Activated CD4-positive, alpha-beta T cell treated with anti-CD3 and anti-CD28 coated beads, Interleukin-2, amount 50 U/mL, for 1 hour (primary cell): ENCODE measurements at regions not wholly inside any gene's neighbourhood (a gene's known extent, or its start where the extent isn't known, plus 50 kb on each side); places are given as distances from the start of the nearest gene placed in this dataset.

Experiments used
- DNase-seq: peaks from one replicate; pipeline ENCODE4 v3.0.0-alpha.2; 2020

DNA sequence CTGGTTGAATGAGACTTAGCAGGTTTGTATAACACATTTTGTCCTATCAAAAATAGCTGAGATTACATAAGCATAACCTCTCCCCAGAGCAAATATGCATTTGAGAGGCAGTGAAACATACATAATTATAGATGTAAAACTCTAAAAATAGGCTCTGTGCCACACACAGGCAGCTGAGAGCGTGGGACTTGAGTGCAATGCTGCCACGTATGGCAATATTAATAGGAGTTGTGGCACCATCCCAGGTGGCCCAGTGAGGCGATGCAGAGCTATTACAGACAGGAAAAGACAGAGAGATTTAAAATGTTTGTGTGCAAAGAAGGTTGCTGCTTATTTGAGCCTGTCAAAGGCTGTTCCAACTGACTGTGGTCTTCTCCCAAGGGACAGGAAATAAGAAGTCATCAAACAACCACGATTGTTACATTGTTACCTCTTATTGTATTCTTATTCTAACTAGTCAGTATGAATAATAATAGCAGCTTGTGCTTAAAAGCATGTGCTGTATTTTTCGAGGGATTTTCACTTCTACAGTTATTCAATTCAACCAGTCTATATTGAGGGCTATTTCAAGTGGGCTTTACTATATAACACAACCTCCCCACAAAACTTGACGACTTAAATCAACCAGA lies 116.5 kb downstream of the SALL1 start:
- no peak for DNase-seq

DNA sequence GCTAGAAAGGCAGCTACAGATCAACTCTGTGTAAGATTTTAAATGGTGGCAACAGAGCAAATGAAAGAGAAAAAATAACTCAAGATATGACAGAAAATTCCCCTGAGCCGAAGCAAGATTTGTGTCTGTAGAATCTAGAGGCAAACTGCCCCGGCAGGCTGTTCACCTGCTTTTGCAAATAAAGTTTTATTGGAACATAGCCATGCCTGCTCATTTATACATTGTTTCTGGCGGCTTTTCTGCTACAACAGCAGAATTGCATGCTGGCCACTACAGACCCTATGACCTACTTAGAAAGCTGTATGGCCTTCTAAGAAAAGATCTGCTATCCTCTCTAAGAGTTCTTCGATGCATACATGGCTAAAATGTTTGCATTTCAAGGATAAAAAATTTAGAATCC lies 119.5 kb downstream of the SALL1 start:
- no peak for DNase-seq

DNA sequence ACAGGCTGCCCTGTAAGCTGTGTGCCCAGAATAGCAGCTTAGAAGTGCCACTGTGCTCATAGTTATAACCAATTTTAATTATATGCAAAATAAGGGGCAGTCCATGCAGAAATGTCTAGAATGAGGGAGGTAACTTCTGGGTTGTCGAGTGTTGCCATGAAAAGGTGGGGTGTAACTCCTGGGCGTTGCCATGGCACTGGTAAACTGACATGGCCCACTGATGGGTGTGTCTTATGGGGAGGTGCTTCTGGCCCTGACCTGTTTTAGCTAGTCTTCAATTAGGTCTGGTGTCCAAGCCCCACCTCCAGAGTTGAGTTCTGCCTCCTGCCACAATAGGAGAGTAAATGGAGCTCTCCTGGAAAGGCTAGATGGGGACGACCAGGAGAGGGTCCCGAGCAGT lies 120.6 kb downstream of the SALL1 start:
- no peak for DNase-seq

DNA sequence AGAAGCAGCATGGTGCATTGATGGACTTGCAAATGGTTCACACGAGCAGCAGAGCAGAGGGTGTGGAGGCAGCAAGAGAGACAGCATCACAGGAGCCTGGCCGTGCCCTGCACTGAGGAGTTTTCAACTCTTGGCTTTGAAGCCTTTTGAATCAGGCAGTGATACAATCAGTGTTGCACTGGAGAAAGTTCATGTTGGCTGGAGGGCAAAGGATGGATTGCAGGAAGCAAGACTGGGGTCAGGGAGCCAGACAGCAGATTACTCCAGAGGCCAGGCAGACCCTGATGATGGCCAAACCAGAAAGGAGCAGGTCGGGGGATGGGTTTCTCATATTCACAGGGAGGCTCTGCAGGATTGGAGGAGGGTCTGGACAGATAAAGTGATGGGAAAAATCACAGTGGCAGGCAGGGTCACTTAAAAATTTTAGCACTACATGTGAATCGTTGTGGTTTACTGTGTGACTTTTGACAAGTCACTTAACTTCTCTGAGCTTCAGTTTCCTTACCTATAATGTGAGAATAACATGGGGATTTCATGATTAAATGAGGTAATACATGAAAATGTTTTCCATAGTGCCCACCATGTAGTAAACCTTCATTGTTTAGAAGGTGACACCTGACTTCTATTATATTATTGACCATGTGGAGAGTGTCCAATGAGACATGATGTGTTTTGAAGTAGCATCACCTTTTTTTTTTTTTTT lies 125.3 kb downstream of the SALL1 start:
- no peak for DNase-seq

DNA sequence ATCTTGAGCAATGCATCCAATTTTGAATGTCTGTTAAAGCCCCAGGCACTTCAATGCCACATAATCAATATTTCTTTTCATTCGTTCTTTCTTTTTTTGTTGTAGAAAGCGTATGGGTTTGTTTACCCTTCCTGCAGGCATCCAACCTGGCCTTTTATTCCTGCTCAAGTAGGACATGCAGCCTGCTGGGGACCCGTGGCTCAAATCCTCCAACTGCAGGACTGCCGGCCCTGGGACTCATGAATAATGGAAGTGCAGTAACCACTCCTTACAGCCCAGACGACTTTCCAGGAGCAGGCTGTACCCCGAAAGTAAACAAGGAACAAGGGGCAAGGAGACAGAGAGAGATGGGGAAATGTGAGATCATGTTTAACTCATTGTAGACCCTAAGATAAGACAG lies 126.4 kb downstream of the SALL1 start:
- no peak for DNase-seq

DNA sequence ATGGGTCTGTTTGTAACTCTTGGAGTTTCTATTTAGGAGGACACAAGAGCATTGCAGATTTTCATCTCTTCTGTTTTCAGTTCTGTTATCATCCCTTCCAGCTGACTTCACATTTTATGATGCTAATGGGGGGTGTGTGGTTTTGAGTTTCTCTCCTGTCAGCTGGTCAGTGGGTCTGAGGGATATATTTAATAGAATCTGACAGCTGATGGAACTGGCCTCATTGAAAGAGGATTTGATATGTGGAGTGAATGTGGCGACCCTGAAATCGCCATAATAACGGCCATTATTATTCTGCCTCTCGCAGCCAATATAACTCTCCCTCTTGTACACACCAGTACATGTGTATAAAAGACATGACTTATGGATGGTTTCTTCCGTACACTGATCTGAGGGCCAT lies 128.1 kb downstream of the SALL1 start:
- no peak for DNase-seq

DNA sequence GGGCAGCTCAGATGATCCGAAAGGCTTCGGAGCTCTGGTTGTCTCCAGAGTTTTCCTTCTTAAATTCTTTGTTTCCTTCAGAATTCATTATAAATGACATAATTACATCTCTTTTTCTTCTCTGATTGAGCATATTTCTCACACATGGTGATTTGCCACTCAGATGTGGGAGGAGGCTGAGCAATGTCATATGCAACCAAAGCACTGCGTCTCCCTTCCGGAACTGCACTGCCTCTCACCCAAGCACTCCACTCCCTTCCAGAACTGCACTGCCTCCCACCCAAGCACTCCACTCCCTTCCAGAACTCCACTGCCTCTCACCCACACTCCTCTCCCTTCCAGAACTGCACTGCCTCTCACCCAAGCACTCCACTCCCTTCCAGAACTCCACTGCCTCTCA lies 131.5 kb downstream of the SALL1 start:
- no peak for DNase-seq

DNA sequence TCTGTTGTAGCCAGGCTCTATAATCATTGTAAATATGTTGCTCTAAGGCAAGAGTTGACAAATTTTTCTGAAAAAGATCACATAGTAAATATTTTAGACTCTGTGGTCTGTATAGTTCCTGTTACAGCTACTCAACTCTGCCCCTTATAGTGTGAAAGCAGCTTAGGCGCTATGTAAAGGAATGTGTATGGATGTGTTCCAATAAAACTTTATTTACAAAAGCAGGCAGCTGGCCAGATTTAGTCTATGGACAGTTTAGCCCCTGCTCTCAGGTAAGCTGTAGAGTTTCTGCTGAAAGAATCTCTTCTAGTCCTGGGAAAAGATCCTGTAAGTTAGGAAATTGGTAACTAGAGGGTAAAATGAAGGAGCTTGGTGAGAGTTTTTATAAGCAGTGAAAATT lies 133.1 kb downstream of the SALL1 start:
- no peak for DNase-seq

DNA sequence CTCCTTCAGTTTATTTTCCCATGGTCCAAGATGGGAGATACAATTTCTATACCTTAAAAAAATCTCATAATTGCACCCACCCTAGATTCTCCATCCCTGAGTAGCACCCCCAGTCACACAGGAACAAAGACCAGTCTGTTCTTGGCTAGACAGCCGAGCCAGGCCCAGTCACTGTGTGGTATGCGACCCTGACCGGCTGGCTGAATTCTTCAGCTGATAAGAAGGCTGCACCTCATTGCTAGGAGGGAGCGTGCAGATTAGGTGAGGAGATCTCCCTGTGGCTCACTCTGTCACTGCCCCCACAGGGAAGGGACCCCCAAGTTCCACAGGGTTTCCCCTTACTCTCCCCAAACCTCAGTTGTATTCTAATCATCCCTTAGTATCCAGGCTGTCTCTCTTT lies 138.7 kb downstream of the SALL1 start:
- no peak for DNase-seq

DNA sequence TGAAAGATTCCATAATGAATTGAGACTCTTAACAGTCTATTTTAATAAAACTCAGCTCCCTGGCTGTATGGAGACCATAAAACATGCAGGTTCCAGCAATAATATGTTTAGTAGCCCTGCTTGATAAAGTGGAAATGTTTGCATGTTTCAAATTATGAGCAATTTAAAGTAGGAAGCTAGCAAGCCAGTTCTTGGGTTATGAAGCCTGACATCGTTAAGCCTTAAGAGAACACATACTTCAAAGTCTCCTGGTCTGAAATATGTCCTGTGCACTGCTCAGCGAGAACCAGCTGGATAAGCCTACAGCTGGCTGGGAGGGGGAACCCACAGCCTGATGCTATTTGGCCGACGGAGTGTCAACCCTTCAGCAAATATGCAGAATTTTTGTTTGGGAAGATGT lies 140.3 kb downstream of the SALL1 start:
- DNase-seq = no peak

DNA sequence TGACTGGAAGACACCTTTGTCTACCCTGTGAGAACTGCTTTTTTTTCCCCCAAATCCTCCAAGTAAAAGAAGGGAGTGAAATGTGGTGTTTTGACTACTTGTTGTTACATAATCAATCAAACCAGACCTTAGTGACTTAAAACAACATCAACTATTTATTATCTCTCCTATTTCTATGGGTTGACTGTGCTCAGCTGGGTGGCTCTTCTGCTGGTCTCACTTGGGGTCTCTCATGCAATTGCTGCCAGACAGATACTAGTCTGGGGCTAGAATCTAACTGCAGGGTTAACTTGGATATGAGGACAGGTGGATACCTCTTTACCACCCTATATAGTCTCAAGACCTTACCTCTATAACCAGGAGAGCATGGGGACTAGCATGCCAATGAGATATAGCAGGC lies 141.3 kb downstream of the SALL1 start:
- DNase-seq = no peak

DNA sequence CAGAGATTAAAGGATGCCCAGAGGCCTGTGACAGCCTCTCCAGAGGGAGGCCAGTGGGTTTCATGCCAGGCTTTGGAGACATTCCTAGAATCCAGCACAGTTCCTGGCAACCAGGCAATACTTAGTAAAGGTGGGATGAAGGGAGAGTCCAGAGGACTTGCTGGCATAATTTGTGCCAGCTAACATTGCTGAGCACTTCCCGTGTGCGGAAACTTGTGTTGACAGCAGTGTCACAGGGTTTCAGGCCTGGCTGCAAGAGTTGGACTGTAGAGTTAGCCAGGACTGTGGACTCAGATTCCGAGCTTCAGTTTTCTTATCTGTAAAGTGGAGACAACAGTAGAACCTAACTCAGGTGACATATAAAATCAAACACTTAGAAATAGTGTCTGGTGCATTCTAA lies 141.7 kb downstream of the SALL1 start:
- no peak for DNase-seq

DNA sequence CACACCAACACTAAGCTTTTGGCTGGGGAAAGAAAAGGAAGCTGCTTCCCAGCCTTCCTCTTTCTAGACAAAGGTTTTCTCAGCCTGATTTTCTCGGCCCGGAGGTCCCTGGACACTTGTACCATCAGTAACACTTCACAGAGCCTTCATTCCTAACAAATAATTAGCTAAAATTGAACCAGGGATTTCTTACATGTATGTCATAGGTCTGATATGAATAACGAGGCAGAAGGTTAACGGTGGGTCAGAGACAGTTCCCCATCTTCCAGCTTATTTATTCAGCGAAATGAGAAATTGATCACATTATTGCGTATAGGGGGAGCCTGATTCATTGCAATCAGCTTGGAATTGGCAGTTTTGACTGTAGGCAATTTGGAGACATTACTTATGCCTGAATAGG lies 142.5 kb downstream of the SALL1 start:
- DNase-seq = no peak

DNA sequence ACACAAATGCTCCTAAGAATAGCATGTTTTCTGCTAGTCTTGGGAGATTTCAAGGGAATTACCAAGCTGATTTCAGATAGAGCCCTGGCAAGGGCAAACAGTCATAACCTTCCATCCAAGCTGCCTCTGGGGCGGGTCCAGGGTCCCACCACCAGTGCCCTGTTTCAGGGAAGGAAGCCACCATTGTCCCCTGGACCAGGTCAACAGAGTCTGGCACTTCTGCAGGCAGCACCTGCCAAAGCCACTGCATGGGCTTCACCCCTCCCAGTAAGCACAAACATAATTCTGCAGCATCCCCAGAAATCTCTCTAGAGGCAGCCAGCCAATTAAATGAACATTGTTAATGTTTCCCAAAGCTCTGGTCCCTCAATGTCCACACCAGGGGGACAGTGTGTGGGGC lies 143.0 kb downstream of the SALL1 start:
- DNase-seq = no peak

DNA sequence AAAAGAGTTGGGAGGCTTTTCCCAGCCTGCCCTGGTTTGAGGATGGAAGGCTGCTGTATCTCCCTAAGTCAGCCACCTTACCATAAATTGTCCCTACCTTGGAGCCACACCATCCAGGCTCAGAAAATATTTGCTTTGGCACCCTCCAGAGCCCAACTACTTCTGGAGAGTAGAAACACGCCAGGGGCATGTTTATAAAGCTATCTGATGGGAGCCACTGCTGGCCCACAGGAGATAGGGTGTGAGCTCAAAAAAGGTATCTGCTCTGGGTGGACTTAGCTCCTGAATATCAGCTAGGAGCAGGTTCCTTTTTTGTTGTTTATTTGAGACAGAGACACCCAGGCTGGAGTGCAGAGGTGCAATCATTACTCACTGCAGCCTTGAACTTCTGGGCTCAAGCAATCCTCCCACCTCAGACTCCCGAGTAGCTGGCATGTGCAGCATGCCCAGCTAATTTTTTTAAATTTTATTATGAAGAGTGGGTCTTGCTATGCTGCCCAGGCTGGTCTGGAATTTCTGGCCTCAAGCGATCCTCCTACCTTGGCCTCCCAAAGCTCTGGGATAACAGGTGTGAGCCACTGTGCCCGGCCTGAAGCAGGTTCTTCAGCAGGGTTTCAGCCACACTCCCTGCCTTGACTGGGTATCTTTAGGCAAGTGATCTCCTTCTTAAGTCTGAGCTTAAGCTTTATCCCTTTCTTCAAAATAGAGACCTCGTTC lies 147.1 kb downstream of the SALL1 start:
- no peak for DNase-seq

DNA sequence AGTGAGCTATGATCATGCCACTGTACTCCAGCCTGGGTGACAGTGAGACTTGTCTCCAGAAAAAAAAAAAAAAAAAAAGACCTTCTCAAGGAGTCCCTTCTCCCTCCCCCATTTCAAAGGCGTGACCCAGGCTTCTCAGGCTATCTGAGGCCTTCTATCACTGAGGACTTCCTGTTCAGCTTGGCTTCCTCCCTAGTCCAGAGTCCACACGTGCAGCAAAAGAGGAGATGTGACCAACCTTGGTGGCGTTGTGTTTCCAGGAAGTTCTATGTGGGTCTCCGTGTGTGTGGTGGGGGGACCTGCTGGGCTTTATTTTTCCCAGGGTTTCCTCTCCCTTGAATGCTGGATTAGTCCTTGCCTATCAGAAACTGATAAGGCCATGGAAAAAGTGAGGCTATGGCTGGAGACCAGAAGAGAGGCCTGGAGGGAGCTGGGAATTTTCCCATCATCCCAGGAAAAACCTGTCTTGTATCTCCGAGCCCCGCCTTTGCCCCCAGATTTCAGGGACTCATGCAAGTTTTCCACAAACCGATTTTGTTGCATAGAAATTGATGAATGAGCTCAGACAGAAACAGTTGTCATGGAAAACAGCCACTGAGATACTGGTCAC lies 148.1 kb downstream of the SALL1 start:
- DNase-seq = no peak

DNA sequence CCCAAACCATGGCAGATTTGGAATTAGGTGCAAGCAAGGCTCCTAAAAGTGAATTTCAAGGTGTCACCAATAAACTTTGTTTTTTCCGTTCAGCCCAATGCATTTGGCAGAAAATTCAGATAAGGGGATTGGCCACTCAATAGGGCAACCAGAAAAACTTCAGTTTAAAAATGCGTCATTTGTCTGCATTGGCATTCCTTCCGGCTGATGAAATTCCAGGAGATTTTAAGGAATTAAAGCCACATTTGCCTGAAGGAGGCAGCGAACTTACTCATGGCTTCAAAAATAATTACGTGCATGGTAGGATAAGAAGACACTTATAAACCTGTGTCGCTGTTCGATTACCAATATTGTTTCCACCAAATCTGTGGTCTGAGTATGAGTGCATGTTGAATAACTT lies 151.9 kb downstream of the SALL1 start:
- no peak for DNase-seq

DNA sequence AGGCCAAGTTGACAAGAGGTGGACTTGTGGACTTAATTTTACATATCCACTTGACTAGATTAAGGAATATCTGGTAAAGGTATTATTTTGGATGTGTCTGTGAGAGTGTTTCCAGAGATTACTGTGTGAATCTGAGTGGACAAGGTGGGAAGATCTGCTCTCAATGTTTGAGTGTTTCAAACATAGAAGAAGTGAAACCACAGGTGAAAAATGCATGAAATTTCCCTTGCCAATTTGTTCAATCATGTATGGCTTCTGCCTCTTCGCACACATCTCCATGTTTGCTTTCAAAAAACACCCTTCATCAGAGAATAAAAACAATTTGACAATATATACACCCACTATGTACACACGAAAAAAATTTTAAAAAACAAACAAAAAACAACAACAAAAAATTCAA lies 152.7 kb downstream of the SALL1 start:
- DNase-seq = no peak

DNA sequence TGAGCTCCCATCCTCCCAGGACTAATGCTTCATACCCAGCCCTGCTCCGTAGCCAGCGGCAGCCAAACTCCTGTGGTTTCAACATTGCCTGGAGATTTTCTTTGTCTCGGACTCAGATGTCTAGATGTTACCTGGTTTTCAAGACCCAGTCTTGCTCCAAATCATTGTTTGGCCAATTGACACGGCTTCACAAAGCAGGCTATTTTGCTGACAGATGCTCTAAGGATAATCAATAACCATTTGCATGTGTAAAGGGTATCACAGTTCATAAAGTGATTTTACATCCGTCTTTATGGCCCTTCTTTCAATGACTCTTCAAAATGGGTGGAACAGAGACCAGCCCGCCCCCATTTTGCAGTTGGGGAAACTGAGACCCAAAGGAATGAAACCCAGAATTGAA lies 153.4 kb downstream of the SALL1 start:
- DNase-seq = no peak

DNA sequence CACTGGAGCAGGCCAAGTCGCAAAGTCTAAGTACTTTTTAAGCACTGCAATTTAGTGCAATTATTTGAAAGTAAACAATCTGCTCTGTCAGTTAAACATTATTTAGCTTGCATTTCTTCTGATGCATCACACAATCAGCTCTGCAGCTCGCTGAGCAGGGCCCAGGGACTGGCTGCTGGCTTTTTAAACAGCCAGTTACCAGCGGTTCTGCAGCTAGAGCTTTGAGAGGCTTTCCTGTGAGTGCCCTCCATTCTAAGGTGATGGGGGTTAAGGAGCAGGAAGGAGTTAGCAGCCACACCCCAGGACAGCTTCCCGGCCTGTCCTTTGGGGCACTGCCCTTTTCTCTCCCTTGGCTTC lies 154.3 kb downstream of the SALL1 start:
- no peak for DNase-seq

DNA sequence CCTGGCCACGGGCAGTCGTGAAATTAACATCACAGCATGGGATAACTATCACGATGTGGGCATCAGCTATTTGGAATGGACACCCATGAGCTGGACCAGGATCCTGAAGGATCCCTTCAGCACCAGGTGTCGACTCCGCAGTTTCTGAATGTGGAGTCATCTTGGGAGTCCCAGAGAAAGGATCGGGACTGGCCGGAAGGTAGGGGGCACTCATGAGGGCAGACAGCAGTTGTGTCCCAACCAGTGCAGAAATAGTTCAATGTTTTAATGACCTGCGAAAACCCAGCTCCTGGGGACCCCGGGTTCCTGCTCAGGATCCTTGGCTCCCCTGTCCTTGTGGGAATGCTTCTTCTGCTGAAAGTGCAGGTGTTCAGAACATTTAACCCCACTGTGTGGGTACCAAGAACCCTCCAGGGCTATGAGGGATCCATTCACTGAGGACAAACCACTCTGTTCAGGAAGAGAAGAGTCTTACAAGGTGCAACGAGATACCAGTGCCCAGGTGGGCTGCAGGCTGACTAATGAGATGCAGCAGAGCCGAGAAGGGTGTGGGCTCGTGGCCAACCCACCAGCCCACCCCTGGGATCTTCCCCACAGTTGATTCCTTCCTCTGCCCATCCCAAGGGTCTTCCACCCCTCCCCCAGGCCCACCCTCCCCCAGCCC lies 154.8 kb downstream of the SALL1 start:
- DNase-seq = no peak

DNA sequence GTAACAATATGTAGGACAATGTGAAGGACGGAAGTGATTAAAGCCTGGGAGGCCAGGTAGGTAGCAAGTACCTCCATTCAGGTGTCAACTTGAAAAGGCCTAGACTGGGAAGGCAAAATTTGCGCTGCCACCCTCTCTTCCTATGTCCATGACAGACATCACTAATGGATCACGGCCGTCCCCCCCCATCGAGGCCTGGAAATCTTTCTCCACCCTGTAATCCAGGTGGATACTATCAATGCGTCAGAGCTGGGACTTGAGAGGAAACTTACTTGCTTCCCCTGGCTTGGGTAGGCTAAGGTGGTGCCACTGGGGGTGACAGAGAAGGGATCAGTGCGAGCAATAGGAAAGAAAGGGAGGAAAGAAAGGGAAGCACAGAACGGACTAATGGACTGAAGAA lies 156.1 kb downstream of the SALL1 start:
- DNase-seq = no peak

DNA sequence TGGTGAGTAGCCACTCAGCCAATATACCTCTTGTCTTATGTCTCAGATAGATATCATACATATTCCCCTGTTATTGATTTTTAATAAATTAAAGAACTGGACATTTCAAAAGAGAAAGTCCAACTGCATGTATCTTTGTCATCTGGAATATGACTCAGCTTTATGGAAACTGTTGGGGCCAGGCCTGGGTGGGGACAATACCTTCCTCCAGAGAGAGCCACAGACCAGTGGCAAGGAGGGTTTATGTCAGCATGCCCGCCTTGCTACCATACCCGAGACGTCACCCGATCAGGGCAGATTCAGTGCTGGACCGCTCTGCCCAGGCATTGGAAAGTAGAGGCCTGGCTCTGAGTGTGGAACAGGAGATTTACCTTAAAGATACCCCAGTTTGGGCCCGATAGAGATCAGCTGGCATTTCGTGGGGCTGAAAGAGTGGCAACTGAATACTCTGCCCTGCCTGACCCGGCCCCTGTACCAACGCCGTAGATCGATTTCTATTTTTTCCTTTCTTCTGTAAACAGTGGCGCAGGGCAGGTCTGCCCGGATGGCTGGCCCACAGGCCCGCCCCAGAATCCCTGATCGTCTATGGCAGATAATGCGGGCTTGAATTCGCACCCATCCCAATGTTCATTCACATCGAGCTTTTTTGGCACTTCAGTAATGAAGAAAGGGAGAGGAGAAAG lies 158.6 kb downstream of the SALL1 start:
- no peak for DNase-seq
